GM19239 (cell line): ENCODE measurements at regions not wholly inside any gene's neighbourhood (a gene's known extent, or its start where the extent isn't known, plus 50 kb on each side); places are given as distances from the start of the nearest gene placed in this dataset.

Experiments used
- DNase-seq: peaks from one replicate; pipeline ENCODE4 v3.0.0; 2011; ENCODE audit warnings: low spot score; ENCODE audit not compliant: insufficient read length
- FAIRE-seq: peaks from 2 replicates; lab custom pipeline; 2011; peaks lifted over from hg19 to GRCh38; lab: Jason Lieb, UNC

GRCh38 chr20:23282546-23282945 is 68.0 kb upstream of the NXT1 start:
- DNase-seq (no peak), FAIRE-seq (no peak)

DNA sequence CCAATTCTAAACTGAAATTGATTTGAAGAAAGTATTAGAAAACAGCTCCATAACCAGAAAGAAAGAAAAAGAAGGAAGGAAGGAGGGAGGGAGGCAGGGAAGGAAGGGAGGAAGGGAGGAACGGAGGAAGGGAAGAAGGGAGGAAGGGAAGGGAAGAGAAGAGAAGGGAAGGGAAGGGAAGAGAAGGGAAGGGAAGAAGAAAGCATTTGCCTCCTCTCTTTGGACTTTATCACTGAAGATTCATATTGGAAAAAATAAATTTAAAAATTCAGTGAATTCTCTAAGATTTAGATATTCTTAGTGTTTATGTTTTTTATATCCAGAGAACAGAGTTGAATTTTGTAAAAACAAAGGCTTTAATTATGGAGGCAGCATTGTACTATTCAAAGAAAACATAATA is 68.5 kb upstream of the NXT1 start:
- DNase-seq, result no peak
- no peak for FAIRE-seq

DNA sequence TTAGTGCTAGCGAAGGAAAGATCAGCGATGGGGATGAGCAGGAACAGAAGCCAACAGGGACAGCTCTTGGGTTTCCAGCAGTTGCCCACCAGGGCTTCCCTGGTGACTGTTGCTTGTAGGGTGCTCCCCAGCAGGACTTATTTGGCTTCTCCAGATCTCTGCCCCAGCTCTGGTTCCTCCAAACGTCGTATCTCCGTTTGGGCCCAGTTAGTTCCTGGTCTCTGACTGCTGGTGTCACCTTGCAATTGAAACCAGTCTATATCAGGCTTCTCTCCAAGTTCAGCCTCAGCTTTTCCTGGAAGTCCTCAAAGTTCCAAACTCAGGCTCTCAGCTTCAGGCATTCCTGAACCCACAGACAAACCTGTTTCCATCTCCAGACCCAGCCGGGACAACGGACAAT is 70.8 kb upstream of the NXT1 start:
- FAIRE-seq (no peak), DNase-seq (no peak)

- DNase-seq, result no peak
- FAIRE-seq, result no peak
These were observed 72.4 kb upstream of the NXT1 start for GRCh38 chr20:23278172-23278571.

DNA sequence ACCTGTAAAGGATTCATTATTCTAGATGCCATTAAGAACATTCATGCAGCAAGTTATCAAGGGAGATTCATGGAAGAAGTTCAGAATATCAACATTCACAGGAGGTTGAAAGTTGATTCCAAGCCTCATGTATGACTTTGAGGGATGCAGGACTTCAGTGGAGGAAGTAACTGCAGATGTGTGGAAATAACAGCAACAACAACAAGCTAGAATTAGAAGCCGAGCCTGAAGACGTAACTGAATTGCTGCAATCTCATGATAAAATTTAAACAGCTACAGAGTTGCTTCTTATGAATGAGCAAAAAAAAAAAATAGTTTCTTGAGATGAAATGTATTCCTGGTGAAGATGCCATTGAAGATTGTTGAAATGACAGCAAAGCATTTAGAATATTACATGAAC is 73.3 kb upstream of the NXT1 start:
- DNase-seq, result no peak
- no peak for FAIRE-seq

DNA sequence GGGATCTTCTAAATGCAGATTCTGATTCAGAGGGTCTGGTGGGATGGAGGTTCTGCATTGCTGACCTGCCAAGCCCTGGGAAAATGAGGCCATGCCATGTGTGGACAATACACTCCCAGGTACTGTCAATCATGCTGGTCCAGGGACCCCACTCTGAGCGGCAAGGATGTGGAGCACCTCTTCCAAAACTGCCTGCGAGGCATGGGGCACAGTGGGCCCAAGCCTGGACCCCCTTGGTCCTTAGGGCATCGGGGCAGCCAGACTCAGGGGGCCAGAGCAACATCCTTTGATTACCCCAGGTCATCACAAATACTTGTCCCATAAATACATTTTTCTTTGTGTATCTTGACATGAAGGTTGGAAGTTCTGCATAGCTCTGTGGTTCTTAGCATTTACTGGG is 76.8 kb upstream of the NXT1 start:
- FAIRE-seq (no peak), DNase-seq (no peak)

GRCh38 chr20:23272176-23273029 is 78.2 kb upstream of the NXT1 start:
- DNase-seq (no peak), FAIRE-seq (no peak)

DNA sequence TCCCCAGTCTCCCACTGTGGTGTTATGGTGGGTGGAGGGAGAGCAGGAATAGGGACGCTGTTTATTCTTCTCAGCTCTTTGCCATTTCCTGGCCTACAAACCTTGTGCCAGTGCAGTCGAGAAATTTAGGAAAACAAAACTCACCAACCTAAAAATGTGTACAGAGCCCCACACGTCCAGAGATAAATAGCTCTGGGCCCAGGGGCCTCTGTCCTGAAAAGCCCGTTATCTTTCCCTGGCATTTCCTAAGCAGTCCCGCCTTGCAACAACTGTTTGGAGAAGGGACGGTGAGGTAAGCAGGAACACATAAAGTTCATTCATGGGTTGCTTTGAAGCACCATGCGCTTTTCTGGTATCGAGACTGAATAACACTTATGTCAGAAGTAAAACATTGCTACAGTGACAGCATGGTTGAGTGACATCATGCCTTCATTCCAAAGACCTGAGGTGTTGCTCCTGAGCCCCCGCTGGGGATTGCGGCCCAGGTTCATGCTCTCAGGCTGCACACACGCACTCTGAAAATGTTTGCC is 80.1 kb upstream of the NXT1 start:
- FAIRE-seq (no peak), DNase-seq (no peak)

GRCh38 chr20:23269954-23270353 is 80.6 kb upstream of the NXT1 start:
- no peak for FAIRE-seq
- DNase-seq, result no peak

- FAIRE-seq (no peak), DNase-seq (no peak)
These were observed 81.7 kb upstream of the NXT1 start for GRCh38 chr20:23268792-23269354.

- FAIRE-seq (no peak), DNase-seq (no peak)
These were observed 82.7 kb upstream of the NXT1 start for GRCh38 chr20:23267909-23268308.

- DNase-seq (no peak), FAIRE-seq (no peak)
These were observed 83.8 kb upstream of the NXT1 start for GRCh38 chr20:23266530-23267398.

GRCh38 chr20:23265226-23265625 is 85.4 kb upstream of the NXT1 start:
- no peak for DNase-seq
- no peak for FAIRE-seq

DNA sequence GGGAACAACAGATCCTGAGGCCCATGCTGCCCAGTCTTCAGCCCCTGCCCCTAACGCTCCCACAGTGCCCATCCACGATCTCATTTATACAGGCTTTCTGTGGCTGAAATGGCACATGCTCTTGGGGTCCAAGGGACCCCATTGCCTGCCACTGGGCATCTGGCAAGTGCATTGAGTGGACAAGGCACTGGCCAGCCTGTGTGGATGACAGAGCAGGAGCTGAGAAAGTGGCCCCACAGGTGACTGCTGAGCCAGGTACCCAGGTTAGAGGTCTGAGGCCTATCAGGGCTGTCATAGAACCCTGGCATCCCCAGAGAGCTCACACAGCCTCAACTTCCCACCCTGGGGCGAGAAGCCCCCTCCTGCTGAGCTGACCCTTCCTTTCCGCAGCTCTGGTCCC is 86.0 kb upstream of the NXT1 start:
- FAIRE-seq (no peak), DNase-seq (no peak)

DNA sequence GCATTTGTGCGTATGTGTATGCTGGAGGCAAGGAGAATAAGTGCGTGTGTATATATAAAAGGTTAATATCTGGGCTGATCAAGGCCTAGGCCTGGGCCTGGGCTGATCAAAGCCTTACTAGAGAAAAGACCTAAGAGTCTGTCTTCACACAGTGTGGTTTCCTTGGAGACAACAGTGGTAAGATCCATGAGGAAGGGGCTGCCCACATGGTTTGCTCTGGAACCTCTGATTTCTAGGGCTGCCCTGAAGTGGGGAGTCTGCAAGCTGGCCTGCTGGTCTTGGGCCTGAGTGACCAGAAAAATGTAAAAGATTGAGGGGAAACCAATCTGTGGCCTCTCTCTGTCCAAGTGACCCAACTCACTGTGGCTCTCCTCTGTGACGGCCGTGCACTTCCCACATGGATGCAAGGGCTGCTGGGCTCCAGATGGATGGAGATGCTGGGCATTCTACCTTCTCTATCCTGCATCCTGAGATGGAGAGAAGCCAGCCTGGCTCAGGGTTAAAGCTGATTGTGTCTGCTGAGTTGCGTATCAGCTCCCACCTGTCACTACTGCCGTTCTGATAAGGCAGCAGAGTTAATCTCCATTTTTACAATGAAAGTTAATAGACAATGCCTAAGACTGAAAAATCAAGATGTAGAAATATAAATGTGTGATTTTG is 90.3 kb upstream of the NXT1 start:
- DNase-seq (no peak), FAIRE-seq (no peak)

DNA sequence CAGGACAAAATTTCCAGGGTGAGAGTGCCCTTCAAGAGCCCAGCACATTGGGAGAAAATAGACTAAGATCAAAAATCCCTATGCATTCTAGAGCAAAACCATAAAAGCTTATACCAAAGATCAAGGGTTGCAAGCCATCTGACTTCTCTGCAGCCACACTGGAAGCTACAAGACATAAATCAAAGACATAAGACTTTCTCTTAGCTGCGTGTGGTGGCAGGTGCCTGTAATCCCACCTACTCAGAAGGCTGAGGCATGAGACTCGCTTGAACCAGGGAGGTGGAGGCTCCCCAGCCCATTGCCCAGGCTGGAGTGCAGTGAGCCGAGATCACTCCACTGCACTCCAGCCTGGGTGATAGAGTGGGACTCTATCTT is 91.9 kb upstream of the NXT1 start:
- no peak for DNase-seq
- FAIRE-seq, result no peak

GRCh38 chr20:23257848-23258746 is 92.5 kb upstream of the NXT1 start:
- FAIRE-seq, result no peak

DNA sequence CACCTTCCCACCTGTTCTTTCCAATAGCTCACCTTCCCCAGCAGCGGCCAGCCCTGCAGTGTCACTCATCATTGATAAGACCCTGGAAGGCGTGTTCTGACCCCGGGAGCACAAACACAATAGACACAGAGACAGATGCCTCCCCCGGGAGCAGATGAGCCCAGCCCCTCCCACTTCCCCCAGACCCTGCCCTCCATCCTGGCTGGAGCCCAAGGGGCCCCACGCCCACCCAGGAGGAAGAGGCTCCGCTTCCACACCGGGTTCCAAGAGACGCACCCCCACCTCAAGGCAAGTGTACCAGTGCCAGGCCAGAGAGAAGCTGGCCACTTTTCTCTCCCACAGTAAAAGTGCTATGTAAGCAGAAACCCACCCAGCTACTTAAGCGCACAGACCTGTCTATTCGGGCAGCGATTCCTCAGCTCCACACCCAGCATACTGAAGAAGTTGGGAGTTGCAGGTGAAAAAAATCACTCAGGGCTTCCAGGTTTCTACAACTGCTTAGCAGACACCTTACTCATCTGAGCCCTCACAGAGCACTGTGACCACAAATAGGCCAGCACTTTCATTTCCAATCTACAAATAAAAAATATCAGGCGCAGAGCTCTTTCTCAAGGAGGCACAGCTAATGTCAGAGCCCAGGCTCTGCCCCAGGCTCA is 93.4 kb upstream of the NXT1 start:
- DNase-seq, result no peak
- FAIRE-seq, result no peak

More at GRCh38 chr20:23257848-23258746, 92.5 kb upstream of the NXT1 start:
- no peak for DNase-seq
